Esophagus squamous epithelium (tissue), 4 donors: ENCODE measurements at regions not wholly inside any gene's neighbourhood (a gene's known extent, or its start where the extent isn't known, plus 50 kb on each side); places are given as distances from the start of the nearest gene placed in this dataset.

Experiments
- CTCF ChIP-seq, 6 experiments: fragments of 450-650 bp in 4 of 6; fragments of 200-600 bp in 2 of 6; sonication (generic) in 2 of 6; IDR thresholded peaks; one replicate each; pipeline ENCODE4 v1.5.1; 2016 to 2019; ENCODE audit warnings: antibody characterized with exemption in 6 of 6, mild to moderate bottlenecking in 4 of 6, moderate library complexity in 4 of 6
- POLR2A ChIP-seq, 4 donors: fragments of 450-650 bp; IDR thresholded peaks; one replicate each; pipeline ENCODE4 v1.6.1; 2017; ENCODE audit warnings: antibody characterized with exemption in 4 of 4, mild to moderate bottlenecking in 4 of 4, moderate library complexity in 3 of 4

GRCh38 chr12:41972598-41972997, 172.1 kb downstream of the GXYLT1 start:
- TF ChIP-seq CTCF (IDR thresholded peaks at IDR 0.05) (no peak), POLR2A (IDR thresholded peaks at IDR 0.05) (no peak)
